K562 (cell line): ENCODE measurements at regions not wholly inside any gene's neighbourhood (a gene's known extent, or its start where the extent isn't known, plus 50 kb on each side); places are given as distances from the start of the nearest gene placed in this dataset.

Experiments used
- BCL6 ChIP-seq: fragments of 250-450 bp; sonication (Bioruptor Pico); IDR thresholded peaks from 2 replicates; pipeline ENCODE4 v1.4.0; 2020
- BCOR ChIP-seq: fragments of 450-650 bp; IDR thresholded peaks from 2 replicates; pipeline ENCODE4 v1.6.1; 2016
- CEBPZ ChIP-seq: fragments of 150-350 bp; IDR thresholded peaks from 2 replicates; pipeline ENCODE4 v1.6.1; 2014; ENCODE audit warnings: low read depth, mild to moderate bottlenecking, low read length, borderline replicate concordance
- CHD7 ChIP-seq: fragments of 200-600 bp; sonication (generic); IDR thresholded peaks from one replicate; pipeline ENCODE4 v1.6.1; 2012; ENCODE audit warnings: mild to moderate bottlenecking, low read depth, low read length, inconsistent platforms
- ELF1 ChIP-seq: fragments of 200-800 bp; sonication (Bioruptor generic); IDR thresholded peaks from 2 replicates; pipeline ENCODE4 v1.6.1; 2016; ENCODE audit warnings: missing genetic modification characterization, missing compliant biosample characterization
- ETV1 ChIP-seq: fragments of 450-650 bp; conservative IDR thresholded peaks from 2 replicates; pipeline ENCODE4 v1.6.1; 2016; ENCODE audit warnings: missing genetic modification characterization, control low read depth, low read depth, missing compliant biosample characterization
- HNRNPUL1 ChIP-seq: fragments of 200-400 bp; formaldehyde crosslinking; IDR thresholded peaks from 2 replicates; pipeline ENCODE4 v1.6.1; 2017; ENCODE audit warnings: low read length
- NFIC ChIP-seq: fragments of 450-650 bp; IDR thresholded peaks from 2 replicates; pipeline ENCODE4 v1.6.1; 2017; ENCODE audit warnings: mild to moderate bottlenecking, inconsistent platforms
- NR0B1 ChIP-seq: fragments of 450-650 bp; IDR thresholded peaks from one replicate; pipeline ENCODE4 v1.6.1; 2018; ENCODE audit warnings: mild to moderate bottlenecking, moderate library complexity; ENCODE audit not compliant: partially characterized antibody
- RBM22 ChIP-seq: fragments of 200-400 bp; formaldehyde crosslinking; IDR thresholded peaks from 2 replicates; pipeline ENCODE4 v1.6.1; 2018; ENCODE audit warnings: low read length, low read depth; ENCODE audit not compliant: poor library complexity, severe bottlenecking
- ZBTB34 ChIP-seq: fragments of 250-450 bp; sonication (Bioruptor Pico); IDR thresholded peaks from 2 replicates; pipeline ENCODE4 v1.8.0; 2021; ENCODE audit warnings: mild to moderate bottlenecking, moderate library complexity

GRCh38 chr2:195473862-195474261, 183.2 kb upstream of the SLC39A10 start (continued):
- TF ChIP-seq NFIC (no peak), ELF1 (tag) (no peak), ETV1 (tag) (peak; percentile 21; the same call in 1 of the 2 replicates), HNRNPUL1 (no peak), NR0B1 (no peak), BCL6 (no peak), RBM22 (no peak), ZBTB34 (CRISPR knock-in tag) (no peak), CHD7 (no peak), BCOR (0 out of 2 replicates have a peak, but pooled peaks have one; percentile 3), CEBPZ (no peak)
